NCI-H1694 treated with DMSO at 0.1 percent for 48 hours (cell line): ENCODE measurements at regions not wholly inside any gene's neighbourhood (a gene's known extent, or its start where the extent isn't known, plus 50 kb on each side); places are given as distances from the start of the nearest gene placed in this dataset.

Experiments used
- DNase-seq: peaks from one replicate; lab custom pipeline; 2025; lab: John Stamatoyannopoulos, UW

- no peak for DNase-seq
Observed at GRCh38 chr10:107383357-107383756, 218.9 kb upstream of the SORCS1 start.

GRCh38 chr10:107379601-107380000 is 215.1 kb upstream of the SORCS1 start:
- no peak for DNase-seq

DNA sequence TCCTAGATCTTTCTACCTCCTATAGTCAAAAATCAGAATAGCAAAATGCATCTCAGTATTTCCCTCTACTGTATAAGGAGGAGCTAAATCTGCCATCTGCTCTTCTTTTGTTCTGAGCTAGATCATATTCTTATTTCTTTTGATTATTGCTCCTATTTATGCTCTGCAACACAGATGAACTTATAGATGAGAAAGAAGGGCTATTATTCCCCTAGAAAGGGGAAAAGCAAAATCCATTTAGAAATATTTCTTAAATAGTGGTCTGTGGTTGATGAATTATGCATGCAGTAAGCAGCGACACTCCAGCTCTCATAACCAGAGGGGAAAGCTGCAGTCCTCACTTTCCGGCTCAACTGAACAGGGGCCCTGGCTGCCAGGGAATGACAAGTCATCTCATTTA is 207.3 kb upstream of the SORCS1 start:
- DNase-seq, result no peak

- DNase-seq, result no peak
Observed at GRCh38 chr10:107364872-107365271, 200.4 kb upstream of the SORCS1 start.

DNA sequence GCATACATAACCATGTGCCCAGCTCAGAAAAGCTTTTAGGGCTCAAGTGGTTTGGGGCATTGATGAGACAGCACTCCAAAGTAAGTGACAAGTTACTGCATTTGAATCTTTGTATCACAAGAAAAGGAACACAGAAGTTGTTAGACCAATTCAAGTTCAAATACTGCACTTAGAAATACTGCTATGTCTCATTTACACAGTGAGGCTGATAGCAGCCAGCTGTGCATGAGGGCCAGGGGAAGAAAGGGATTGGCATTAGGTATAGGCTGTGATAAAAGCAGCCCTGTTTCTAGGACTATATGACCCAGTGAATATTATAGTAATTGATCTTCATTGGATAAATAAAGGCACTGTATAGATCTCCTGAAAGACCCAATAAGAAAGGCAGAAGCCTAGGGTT is 197.8 kb upstream of the SORCS1 start:
- no peak for DNase-seq

GRCh38 chr10:107357033-107357432 is 192.5 kb upstream of the SORCS1 start:
- no peak for DNase-seq

DNA sequence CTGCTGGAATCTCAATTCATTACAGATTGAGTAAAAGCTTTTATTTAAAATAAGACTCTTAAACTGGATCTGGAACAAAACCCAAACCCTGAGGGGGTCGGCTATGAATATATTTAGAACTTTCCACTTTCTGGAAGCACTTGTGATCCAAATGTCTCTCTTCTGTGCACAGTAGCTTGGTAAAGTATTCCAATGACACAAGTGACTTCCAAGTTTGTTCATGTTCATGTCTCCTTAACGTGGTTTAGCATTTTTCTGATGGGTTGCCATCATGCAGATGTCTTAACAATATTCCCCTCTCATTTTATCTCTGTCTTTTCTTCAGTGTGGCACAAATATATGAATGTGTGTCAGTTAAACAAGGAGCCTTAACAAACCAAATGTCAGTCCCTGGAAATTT is 191.9 kb upstream of the SORCS1 start:
- no peak for DNase-seq

DNA sequence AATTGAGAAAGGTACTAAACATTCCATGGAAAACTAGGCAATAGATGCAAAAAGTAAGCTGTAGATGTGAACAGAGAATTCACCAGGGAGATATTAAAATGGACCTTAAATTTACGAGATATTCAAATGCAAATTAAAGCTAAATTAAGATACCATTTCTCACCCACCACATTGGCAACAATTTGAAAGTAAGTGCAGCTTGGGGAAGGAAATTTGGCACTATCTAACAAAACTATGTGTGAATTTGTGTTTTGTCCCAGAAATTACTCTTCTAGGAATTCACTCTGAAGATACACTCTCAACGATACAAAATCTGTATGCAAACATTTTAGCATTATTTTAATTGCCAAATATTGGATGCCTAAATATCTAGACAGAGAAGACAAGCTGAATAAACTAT is 178.2 kb upstream of the SORCS1 start:
- no peak for DNase-seq

DNA sequence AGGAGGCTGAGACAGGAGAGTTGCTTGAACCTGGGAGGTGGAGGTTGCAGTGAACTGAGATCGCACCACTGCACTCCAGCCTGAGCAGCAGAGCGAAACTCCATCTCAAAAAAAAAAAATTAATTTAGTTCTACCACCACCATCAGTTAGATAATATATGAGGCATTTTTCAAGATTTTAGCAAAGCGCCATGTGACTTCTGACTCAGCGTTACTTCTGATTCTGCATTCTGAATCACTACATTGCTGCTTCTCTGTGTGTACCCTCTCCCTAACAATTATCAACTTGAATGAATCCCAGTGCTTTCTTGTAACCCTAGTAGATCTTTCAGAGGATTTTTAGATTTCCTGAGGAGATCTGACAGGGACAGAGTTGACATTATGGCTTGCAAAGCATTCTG is 176.8 kb upstream of the SORCS1 start:
- DNase-seq, result no peak

- no peak for DNase-seq
Observed at GRCh38 chr10:107340326-107340725, 175.8 kb upstream of the SORCS1 start.

GRCh38 chr10:107336061-107336460 is 171.6 kb upstream of the SORCS1 start:
- no peak for DNase-seq

GRCh38 chr10:107317592-107317991 is 153.1 kb upstream of the SORCS1 start:
- no peak for DNase-seq

GRCh38 chr10:107303203-107303602 is 138.7 kb upstream of the SORCS1 start:
- DNase-seq, result no peak

DNA sequence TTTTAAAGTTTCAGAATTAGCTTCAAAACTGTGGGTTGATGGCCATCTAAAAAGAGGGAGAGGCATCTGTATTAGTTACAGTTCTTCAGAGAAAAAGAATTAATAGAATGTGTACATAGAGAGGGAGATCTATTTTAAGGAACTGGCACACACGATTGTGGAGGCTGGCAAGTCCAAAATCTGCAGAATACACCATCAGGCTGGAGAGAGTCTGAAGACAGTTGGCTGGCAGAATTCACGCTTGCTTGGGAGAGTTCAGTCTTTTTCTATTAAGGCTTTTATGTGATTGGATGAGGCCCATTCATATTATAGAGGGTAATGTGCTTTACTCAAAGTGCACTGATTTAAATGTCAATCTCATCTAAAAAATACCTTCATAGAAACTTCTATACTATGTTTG is 135.1 kb upstream of the SORCS1 start:
- no peak for DNase-seq

GRCh38 chr10:107284187-107284586 is 119.7 kb upstream of the SORCS1 start:
- no peak for DNase-seq

- no peak for DNase-seq
Observed at GRCh38 chr10:107280293-107280692, 115.8 kb upstream of the SORCS1 start.

- no peak for DNase-seq
Observed at GRCh38 chr10:107277591-107277990, 113.1 kb upstream of the SORCS1 start.

DNA sequence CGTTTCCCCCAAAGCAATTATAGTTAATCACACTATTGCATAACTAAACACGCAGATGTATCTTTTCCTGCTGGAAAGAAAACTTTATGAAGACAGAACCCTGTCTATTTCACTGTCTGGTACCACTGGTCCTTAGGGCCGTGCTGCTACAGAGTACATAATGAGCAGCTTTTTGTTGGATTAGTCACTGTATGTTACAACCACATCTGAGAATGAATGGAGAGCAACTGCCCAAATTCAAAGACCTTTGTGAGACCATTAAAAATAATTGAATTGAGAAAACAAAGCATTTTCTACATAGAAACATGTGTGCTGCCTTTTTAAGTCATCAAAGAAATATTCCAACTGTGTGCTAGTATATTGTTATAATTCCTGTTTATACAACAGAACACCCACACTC is 111.3 kb upstream of the SORCS1 start:
- DNase-seq, result no peak

DNA sequence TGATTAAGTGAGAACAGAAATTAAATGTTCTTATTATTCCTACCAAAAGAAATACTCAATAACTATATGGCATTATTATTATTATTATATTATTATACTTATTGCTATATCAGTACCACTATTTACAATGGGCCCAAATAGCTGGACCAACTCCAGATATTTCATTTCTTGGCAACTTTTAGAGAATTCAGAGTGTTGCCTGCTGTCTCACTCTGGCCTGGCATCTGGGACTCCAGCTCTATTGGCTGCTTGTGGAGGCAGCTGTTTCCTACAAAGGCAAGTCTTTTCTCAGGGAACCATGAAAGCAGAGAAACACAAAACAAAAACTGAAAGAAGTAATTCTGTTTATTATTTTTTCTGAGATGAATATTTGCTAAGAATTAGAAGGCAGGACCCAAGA is 105.1 kb upstream of the SORCS1 start:
- DNase-seq, result no peak

GRCh38 chr10:107264742-107265141 is 100.2 kb upstream of the SORCS1 start:
- DNase-seq, result no peak

DNA sequence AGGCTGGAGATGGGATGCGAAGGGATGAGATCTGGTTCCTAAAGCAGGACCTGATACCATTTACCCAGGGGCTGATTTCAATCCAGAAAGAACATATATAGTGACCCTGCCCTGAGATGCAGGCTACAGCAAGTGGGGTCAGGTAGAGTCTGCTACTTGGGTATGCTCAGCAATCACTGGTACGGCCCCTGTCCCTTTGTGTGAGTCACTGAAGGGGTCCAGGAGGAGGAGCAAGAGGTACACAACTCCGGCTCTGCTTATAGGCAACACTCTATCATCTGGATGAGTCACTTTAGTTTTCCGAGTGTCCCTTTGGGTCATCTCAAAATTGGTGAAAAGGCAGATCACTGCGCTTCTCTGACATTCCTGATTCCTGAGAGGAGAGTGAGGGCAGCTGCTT is 79.6 kb upstream of the SORCS1 start:
- DNase-seq, result no peak

DNA sequence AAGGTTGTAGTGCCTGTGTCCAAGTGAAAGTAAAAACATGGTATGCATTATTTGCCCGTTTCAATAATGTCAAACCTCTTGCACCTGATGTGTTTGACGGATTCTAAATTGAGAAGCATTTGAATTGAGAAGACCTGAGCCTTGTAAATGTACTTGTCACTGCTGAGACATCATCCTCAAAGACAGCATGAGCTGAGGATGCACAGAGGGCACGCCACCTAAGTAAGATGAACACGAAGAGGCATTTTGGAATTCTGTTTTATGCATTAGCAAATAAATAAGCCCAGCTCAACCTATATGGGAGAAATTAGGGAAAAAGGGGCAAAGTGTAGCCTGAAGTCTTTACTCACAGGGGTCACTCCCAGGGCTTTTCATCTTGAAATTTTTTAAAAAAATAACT is 73.8 kb upstream of the SORCS1 start:
- no peak for DNase-seq

DNA sequence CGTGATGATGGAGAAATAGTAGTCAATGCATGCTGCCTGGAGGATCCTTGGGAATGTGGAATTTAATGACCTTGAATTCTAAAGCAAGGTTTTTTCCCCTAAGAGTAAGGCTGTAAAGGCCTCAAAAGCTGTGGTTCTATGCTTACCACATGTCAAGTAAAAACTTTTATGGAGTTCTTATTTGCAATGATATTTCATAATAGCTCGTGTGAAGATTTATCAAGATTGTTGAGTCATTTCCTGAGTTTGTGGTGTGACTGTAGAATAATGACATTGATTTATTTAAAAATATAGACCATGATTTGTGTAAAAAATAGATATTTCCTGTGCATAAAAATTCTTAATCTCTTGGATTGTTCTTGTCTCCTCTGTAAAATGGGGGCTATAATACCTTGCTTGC is 67.5 kb upstream of the SORCS1 start:
- DNase-seq, result no peak

DNA sequence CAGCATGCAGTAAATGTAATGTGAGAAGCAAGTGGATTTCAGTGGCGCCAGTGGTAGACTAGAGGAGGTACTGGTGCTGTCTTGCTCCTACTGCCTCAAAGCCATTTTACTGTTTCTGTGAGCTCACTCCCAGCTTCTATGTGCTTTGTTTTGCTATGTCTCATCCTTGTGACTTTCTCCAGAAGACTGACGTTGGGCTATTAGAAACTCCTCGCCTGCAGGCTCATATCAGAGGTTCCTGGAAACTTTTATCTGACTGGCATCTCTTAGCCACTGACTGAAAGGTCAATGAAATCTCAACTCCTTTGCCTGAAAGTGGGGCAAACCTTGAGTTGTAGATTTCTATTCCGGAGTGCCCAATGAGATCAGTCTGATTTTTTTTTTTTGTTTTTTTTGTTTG is 66.4 kb upstream of the SORCS1 start:
- DNase-seq, result no peak

DNA sequence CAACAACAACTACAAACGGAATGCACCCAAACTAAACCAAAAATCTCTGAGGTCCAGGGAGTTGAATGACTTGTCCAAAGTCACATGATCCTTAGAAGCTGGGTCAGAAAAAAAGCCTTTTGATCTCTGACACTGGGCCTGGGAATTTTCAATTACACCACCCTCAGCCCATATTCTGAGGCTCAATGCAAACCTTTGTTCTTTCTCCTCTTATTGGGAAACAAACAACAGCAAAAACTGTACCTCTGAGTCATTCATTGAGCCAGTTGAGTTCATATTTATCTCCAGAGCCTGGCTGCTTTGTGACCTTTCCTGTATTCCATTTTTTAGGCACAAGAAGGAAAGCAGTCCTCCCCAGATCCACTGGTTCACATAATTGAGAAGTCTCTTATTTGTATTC is 51.2 kb upstream of the SORCS1 start:
- no peak for DNase-seq
